Thymus (tissue), 11 donors: ENCODE measurements at regions not wholly inside any gene's neighbourhood (a gene's known extent, or its start where the extent isn't known, plus 50 kb on each side); places are given as distances from the start of the nearest gene placed in this dataset.

ENCODE experiments used
- DNase-seq, 9 donors: peaks; one replicate each; pipeline ENCODE4 v3.0.0-alpha.2; 2013; ENCODE audit warnings: low spot score in 9 of 9, low read depth in 6 of 9, missing footprints in 1 of 9
- H3K27ac ChIP-seq, 2 donors: one replicate each; pipeline ENCODE4 v1.5.1; 2013; ENCODE audit warnings: control low read depth in 1 of 2, low read depth in 1 of 2, low read length in 1 of 2, mild to moderate bottlenecking in 1 of 2, moderate library complexity in 1 of 2
- H3K27me3 ChIP-seq, 2 donors: one replicate each; pipeline ENCODE4 v1.5.1; 2013; ENCODE audit warnings: low read length in 1 of 2; ENCODE audit not compliant: control insufficient read depth in 2 of 2, insufficient read depth in 1 of 2
- H3K36me3 ChIP-seq, 2 donors: one replicate each; pipeline ENCODE4 v1.5.1; 2013; ENCODE audit warnings: low read length in 1 of 2, mild to moderate bottlenecking in 1 of 2, moderate library complexity in 1 of 2; ENCODE audit not compliant: control insufficient read depth in 2 of 2, insufficient read depth in 2 of 2
- H3K4me1 ChIP-seq, 2 donors: one replicate each; pipeline ENCODE4 v1.5.1; 2013; ENCODE audit warnings: low read length in 2 of 2; ENCODE audit not compliant: control insufficient read depth in 2 of 2, insufficient read depth in 2 of 2
- H3K4me3 ChIP-seq, 2 donors: one replicate each; pipeline ENCODE4 v1.5.1; 2013; ENCODE audit warnings: low read length in 2 of 2, control low read depth in 1 of 2, mild to moderate bottlenecking in 1 of 2
- H3K9me3 ChIP-seq, 2 donors: one replicate each; pipeline ENCODE4 v1.5.1; 2013; ENCODE audit warnings: low read length in 1 of 2, mild to moderate bottlenecking in 1 of 2; ENCODE audit not compliant: control insufficient read depth in 2 of 2, insufficient read depth in 1 of 2
- WGBS: extraction: QIAGEN DNeasy Blood & Tissue Kit; methylation state at CpG from one replicate; pipeline ENCODE4 v1.1.7; 2013; 5-methylcytosine and 5-hydroxymethylcytosine counted together
- donor health status: healthy.

DNA sequence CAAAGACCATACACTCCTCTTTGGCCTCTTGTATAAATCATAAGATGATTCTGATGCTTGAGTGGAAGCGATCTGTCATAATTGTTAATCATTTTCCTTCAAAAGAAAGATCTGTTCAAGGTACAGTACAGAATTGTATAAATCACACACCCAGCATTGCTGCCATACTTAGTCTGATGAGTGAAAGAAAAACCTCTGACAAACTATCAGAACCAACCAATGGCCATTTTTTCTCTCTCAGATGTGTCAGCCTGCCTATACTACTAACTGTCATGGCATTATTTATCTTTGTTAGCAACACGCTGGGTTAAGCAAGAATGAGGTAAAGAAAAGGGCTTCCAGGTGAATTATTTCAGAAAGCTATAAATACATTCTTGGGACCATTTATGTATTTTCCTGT, 1112.7 kb upstream of the TENM4 start:
- Histone ChIP-seq H3K9me3 (no peaks in the 10 kb centered on the region), H3K27me3 (no peaks in the 10 kb centered on the region), H3K4me1 (no peaks in the 10 kb centered on the region), H3K4me3 (no peak overlapping the region), H3K36me3 (no peaks in the 10 kb centered on the region), H3K27ac (no peak overlapping the region)
- 94% methylated on average over 2 of the region's 2 CpGs for WGBS
- DNase-seq, result no peak

- H3K4me1 ChIP-seq, result no peaks in the 10 kb centered on the region
- 91% methylated on average over 2 of the region's 2 CpGs for WGBS
- no peak overlapping the region for H3K27ac ChIP-seq
- H3K9me3 ChIP-seq, result no peaks in the 10 kb centered on the region
- no peak overlapping the region for H3K4me3 ChIP-seq
- H3K27me3 ChIP-seq, result no peaks in the 10 kb centered on the region
- H3K36me3 ChIP-seq, result no peaks in the 10 kb centered on the region
- DNase-seq, result no peak
Measured at GRCh38 chr11:80542704-80543103, 1101.9 kb upstream of the TENM4 start.

- no peak overlapping the region for H3K4me3 ChIP-seq
- H3K27ac ChIP-seq, result no peak overlapping the region
- no peaks in the 10 kb centered on the region for H3K4me1 ChIP-seq
- WGBS, result 86% methylated on average over 2 of the region's 2 CpGs
- no peaks in the 10 kb centered on the region for H3K27me3 ChIP-seq
- no peak for DNase-seq
- no peaks in the 10 kb centered on the region for H3K36me3 ChIP-seq
- peaks cover 0 to 5% of the 10 kb centered on the region in 2 donors for H3K9me3 ChIP-seq
Measured at GRCh38 chr11:80538040-80538439, 1097.2 kb upstream of the TENM4 start.

- DNase-seq, result no peak
- no peak overlapping the region for H3K4me3 ChIP-seq
- 90% methylated on average over 1 of the region's 1 CpG for WGBS
- no peak overlapping the region for H3K27ac ChIP-seq
- no peaks in the 10 kb centered on the region for H3K36me3 ChIP-seq
- H3K4me1 ChIP-seq, result no peaks in the 10 kb centered on the region
- H3K27me3 ChIP-seq, result no peaks in the 10 kb centered on the region
- H3K9me3 ChIP-seq, result peaks cover 0 to 12% of the 10 kb centered on the region in 2 donors
Measured at GRCh38 chr11:80533463-80533862, 1092.6 kb upstream of the TENM4 start.

GRCh38 chr11:80532633-80533232, 1091.9 kb upstream of the TENM4 start:
- Histone ChIP-seq H3K27ac (no peak overlapping the region), H3K4me1 (no peaks in the 10 kb centered on the region), H3K36me3 (no peaks in the 10 kb centered on the region), H3K27me3 (no peaks in the 10 kb centered on the region), H3K4me3 (no peak overlapping the region), H3K9me3 (peaks cover 0 to 12% of the 10 kb centered on the region in 2 donors)
- DNase-seq, result no peak
- 90% methylated on average over 21 of the region's 21 CpGs for WGBS

DNA sequence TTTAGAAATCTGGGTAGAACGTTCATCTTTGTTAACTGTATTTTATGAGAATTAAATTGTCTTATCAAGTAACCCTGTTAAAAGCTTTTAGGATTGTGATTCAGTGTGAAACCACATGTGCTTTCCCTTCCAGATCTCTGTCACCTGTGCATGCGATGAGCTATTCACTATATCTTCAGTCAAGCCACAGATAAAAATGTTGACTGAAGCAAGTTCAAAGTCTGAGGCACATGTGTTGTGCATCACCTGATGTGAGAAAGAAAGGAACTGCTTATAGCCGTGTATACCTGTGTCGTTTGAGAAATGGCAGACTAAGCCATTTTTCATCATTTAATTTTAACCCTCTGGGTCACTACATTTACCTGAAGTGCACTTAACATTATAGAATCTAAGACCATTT, 1088.9 kb upstream of the TENM4 start:
- Histone ChIP-seq H3K36me3 (no peaks in the 10 kb centered on the region), H3K27ac (no peak overlapping the region), H3K9me3 (peaks cover 0 to 12% of the 10 kb centered on the region in 2 donors), H3K4me3 (no peak overlapping the region), H3K27me3 (no peaks in the 10 kb centered on the region), H3K4me1 (no peaks in the 10 kb centered on the region)
- DNase-seq, result no peak
- WGBS, result 90% methylated on average over 4 of the region's 4 CpGs

DNA sequence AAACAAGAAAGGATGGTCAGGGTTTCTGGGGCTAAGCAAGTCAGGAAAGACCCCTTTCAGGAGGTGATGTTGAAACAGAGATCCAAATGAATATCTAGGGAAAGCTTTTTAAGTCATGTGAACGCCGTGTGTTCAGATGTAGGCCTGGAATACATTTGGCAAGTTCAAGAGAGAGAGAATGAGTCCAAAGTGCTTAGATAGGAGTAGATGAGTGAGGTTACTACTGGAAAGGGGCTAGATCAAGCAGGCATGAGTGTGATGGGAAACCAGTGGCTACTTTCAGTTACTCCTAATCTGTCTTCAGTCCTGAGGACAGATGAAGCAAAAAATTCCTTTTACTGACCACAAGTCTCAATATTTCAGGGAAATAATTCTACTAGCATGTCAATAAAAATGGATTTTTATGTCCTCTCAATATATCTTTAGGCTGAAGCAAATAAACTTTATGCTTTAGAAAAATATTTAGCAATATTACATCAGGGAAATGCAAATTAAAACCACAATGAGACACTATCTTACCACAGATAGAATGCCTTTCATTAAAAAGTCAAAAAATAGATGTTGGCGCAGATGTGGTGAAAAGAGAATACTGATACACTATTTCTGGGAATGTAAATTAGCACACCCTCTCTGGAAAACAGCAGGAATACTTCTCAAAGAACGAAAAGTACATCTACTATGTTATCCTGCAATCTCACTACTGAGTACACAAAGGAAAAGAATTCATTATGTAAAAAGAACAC, 1085.0 kb upstream of the TENM4 start:
- no peaks in the 10 kb centered on the region for H3K9me3 ChIP-seq
- H3K27ac ChIP-seq, result no peak overlapping the region
- no peaks in the 10 kb centered on the region for H3K36me3 ChIP-seq
- H3K4me3 ChIP-seq, result no peak overlapping the region
- WGBS, result 64% methylated on average over 4 of the region's 4 CpGs
- no peak for DNase-seq
- no peaks in the 10 kb centered on the region for H3K27me3 ChIP-seq
- no peaks in the 10 kb centered on the region for H3K4me1 ChIP-seq

DNA sequence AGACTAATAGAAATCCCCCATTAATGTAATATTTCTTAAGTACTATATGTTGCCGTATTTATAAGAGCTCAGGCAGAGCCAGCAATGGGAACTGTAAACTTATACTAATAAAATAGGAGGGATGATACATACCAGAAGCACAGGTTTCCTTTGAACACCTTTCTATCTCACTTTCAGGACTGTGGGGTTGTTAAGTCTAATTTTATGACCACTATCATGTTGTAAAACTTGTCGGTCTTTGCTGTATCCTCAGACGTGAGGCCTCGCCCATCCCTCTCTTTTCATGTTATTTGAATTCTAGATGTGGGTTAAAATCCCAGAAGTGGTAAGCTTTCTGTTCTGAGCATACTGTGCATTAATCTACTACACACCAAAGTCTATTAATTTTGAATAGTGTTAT, 1083.5 kb upstream of the TENM4 start:
- Histone ChIP-seq H3K27me3 (no peaks in the 10 kb centered on the region), H3K4me1 (no peaks in the 10 kb centered on the region), H3K36me3 (no peaks in the 10 kb centered on the region), H3K4me3 (no peak overlapping the region), H3K27ac (no peak overlapping the region), H3K9me3 (no peaks in the 10 kb centered on the region)
- DNase-seq, result no peak
- WGBS, result 57% methylated on average over 4 of the region's 4 CpGs

DNA sequence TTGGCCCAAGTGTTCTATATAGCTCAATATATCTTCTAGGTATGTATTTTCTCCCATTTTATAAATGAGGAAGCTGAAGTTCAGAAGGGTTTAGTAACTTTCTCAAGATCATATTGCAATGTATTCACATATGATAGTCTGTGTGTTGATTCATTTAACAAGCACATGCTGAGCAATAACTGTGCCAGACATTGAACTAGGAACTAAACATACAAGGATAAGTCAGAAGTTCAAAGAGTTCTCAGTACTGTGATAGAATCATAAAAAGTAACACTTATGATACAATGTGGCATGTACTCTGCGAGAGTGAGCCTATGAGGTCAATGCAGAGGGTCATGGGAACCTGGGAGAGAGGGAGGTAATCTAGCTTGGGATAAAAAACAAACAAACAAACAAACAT, 1082.2 kb upstream of the TENM4 start:
- Histone ChIP-seq H3K9me3 (no peaks in the 10 kb centered on the region), H3K4me1 (no peaks in the 10 kb centered on the region), H3K4me3 (no peak overlapping the region), H3K27me3 (no peaks in the 10 kb centered on the region), H3K36me3 (no peaks in the 10 kb centered on the region), H3K27ac (no peak overlapping the region)
- no peak for DNase-seq
- WGBS, result 85% methylated on average over 1 of the region's 1 CpG
